CD4-positive, alpha-beta T cell treated with Interleukin-15 for 1 hour (primary cell): ENCODE measurements at regions not wholly inside any gene's neighbourhood (a gene's known extent, or its start where the extent isn't known, plus 50 kb on each side); places are given as distances from the start of the nearest gene placed in this dataset.

Experiments used
- DNase-seq: peaks from one replicate; pipeline ENCODE4 v3.0.0-alpha.2; 2020

DNA sequence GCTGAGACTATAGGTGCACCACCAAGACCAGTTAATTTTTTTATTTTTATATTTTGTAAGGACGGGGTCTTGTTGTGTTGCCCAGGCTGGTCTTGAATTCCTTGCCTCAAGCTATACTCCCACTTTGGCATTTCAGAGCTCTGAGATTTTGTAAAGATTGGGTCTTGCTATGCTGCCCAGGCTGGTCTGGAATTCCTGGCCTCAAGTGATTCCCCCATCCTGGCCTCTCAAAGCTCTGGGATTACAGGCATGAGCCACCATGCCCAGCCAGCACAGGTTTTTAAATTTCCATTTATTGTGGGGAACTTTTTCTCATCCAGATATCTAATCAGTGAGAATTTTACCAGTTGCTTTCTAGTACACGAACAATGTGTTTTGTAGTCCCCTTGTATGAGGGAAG lies 156.1 kb upstream of the VLDLR start:
- no peak for DNase-seq

DNA sequence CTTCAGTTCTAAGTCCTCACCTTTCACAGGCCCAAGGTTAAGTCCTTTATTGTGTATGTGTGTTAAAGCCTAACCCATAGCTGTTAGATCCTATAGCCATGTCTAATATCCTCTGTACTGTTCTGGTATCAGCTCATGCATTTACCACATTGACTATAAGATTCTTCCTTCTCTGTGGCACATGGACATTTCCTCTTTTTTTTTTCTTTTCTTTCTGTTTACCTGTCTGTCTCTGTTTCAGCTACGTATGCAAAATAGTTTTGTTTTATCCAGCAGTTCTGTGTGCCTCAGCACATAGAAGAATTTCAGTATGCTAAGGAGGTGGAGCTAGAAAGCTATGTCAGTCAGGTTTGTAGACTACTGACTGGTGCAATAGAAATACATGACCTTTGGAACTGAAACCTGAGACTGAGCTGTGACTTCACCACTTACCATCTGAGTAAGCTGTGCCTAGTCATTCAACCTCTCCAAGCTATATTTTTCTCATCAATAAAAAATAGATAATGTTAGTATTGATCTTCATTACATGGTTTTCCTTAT lies 155.6 kb upstream of the VLDLR start:
- DNase-seq, result no peak

DNA sequence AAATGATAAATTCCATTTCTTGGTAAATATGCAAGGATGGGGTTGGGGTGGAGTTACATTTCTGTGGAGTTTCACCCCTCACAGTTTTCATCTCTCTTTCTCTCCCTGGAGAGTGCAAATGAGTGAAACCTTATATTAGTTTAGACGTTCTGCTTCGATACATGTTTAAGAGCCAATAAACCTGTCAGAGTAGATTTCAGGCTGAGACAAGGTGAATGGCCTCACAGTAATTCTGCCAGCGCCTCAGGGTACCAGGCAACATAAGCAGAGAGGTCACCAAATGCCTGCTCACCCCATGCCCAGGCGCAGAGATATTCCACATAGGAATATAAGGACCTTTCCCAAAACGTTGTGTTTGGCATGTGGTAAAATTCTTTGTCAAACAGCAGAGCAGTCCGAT lies 154.9 kb upstream of the VLDLR start:
- no peak for DNase-seq

DNA sequence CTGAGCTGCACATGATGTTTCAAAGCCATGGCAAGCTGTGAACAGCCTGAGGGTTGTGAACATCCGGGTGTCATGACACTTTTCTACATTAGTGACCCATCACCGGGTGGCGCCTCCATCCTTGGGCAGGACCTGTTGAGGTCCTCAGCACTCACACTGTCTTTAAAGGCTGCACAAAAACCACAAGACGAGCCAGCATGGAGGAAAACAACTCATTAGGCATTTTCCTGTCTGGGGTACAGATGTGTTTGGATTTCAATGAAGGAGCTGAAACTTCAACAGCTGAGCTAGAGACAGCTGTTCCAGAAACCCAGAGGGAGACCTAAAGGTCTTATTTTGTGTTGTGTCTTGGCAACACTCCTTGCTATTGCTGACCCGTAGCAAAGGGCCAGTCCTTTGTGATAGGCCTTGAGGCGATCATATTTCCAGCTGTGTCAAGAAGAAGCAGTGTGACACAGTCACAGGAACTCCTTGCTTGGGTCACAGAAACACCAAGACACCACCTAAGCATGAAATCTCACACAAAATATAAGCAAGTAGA lies 151.8 kb upstream of the VLDLR start:
- DNase-seq, result no peak

DNA sequence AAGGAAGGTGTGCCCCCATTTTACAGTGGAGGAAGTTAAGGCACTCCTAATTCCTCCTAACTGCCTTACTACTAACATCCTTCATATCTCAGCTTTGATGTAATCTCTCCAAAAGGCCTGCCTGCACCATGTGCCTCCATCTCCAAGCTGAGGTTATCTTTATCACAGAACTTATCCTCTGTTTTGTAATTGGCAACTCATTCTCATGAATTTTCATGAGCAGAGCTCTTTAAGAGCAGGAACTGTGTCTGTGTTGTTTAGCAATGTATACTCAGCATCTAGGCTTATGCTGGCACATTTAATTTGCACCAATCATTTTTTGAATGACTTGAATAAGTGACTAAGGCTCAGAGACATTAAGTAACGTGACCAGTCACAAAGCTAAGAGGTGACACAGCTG lies 147.9 kb upstream of the VLDLR start:
- DNase-seq, result no peak

DNA sequence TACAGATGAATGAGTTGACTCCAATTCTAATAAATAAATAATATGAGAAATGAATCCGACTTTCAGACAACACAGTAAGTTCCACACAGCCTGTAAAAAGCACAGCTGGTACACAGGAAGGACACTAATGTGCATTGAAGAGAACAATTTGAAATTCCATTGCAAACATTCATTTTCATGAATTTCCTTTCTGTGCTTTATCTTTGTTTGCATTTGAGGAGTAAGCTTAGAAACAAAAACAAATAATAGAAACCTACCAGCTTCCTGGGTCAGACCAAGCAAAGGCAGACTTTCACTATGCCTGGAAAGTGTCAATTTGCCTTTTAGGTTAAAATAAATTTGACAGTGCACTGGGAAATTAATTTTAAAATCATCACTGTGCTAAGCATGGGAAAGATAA lies 143.8 kb upstream of the VLDLR start:
- no peak for DNase-seq

DNA sequence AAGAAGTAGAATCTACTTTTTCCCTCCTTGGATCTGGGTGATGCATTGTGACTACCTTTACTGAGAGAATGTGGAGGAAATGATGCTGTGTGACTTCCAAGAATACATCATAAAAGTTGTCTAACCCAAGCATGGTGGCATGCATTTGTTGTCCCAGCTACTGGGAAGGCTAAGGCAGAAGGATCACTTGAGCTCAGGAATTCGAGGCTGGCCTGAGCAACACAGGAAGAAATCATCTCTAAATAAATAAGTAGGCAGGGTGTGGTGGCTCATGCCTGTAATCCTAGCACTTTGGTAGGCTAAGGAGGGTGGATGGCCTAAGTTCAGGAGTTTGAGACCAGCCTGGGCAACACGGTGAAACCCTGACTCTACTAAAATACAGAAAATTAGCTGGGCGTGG lies 143.2 kb upstream of the VLDLR start:
- DNase-seq, result no peak

DNA sequence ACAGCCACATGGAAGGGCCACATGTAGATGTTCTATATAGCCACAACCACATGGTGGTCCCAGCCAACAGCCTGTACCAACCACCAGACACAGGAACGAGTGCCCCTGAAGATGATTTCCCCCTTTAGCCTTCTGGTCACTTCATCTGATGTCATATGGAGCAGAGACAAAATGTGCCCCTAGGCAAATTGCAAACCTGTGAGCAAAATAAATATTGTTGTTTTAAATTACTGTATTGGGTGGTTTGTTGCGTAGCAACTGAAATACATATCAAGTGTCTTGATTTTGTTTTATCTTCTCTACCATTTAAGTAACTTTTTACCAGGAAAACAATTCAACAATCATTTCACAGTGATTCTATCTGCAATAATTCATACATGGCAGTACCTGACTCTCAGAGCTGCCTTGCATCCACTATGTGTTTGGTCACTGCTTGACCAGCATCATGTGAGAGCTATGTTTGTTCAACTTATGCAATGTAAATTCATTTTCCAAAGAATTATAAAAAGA lies 142.5 kb upstream of the VLDLR start:
- DNase-seq, result no peak

DNA sequence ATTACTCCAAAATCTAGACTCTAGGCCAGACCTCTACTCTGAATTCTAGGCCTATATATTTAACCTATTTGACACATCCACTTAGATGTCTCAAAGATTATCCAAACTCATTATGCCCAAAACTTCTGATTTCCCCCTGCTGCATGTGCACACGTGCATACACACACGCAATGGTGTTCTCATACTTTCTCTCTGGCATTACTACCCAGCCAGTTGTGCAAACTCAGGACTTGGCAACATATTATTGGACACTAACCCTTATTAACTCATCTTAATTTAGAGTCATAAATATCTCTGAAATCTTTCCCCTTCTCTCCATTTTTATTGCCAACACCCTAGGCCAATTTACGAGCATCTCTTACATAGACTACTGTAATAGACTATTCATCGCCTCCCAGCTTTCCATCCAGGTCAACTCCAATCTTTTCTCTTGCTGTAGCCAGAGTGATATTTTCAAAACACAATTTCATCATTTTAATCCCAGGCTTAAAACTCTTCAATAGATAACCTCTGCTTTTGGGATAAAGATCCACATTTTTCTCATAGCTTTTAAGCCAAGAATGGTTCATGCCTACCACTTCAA lies 141.2 kb upstream of the VLDLR start:
- no peak for DNase-seq

DNA sequence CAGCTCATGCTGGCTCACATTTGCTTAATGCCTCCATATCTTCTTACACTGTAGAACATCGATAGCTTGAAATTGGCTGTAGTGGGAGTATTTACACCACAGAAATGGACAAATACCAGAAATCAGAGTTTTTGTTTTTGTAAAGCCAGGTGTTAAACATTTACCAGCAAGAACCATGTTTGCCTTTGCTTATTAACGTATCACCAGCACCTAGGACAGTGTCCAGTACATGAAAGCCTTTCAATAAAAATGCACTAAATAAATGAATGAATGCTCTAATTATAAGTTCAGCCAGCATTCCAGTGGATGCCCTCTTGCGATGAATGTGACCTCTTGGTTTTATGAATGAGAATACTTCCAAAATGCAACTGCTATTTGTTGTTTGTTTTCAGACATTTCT lies 140.4 kb upstream of the VLDLR start:
- no peak for DNase-seq

DNA sequence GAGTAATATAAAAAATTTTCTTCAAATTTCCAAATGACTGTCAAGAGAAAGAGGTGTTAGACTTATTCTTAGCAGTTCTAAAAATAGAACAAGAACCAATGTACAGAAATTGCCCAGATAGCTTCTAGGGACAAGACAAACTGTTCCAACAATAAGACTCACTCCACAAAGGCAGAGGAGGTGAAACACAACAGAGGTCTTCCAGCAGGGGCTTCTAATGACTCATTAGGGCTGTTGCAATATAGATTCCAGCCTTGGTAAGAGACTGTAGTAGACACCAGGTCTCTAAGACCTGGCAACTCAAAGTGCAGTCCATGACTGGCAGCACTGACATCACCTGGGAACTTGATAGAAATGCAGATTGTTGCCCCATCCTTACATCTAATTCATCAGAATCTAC lies 134.6 kb upstream of the VLDLR start:
- no peak for DNase-seq

DNA sequence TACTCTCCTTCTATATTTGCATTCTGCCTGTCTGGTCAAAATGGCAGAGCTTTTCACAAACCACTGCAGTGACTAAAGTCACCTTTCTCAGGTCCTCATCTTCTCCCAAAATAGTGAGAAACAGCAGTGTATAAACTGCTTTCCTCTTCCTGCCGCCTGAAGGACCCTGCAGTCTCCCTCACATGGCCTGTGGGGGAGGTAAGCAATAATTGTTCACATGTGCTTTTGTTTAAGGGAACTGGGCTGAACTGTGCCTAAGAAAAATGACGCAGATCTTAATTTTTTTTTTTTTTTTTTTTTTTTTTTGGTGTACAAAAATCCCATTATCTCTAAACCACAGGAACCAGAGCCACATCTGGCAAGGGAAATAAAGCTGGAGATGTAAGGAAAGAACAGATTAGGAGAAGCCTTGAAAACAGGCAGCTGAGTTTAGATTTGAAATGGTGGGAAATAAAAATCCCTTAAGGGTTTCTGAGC lies 131.7 kb upstream of the VLDLR start:
- no peak for DNase-seq

DNA sequence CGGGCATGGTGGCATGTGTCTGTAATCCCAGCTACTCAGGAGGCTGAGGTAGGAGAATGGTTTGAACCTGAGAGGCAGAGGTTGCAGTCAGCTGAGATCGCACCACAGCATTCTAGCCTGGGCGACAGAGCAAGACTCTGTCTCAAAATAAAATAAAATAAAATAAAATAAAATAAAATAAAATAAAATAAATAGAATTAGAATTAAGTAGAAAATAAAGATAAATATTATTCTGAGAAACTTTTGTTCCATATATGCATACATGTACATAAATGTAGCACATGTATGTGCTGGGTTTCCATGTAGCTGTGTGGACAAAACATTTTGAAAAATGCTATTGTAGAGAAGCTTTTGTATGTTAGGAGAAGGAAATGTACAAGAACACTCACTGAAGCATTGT lies 129.4 kb upstream of the VLDLR start:
- DNase-seq, result no peak

DNA sequence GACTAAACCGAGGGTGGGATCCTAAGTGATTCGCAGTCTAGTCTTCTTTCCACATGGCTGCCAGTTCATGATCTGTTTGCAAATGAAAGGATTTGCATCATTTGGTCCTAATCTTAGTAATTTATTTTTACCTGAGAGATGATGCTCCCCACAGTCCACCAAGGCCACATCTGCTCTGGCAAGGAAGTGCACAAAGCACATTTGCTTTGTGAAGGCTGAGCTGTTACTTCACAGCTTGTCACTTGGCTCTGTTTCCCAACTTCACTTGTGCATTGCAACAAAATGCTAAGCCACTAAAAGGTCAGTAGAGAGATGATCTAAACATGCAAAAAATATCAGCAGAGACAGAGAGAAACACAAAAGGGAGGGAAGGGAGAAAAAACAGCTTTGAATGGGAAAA lies 128.5 kb upstream of the VLDLR start:
- DNase-seq, result no peak

DNA sequence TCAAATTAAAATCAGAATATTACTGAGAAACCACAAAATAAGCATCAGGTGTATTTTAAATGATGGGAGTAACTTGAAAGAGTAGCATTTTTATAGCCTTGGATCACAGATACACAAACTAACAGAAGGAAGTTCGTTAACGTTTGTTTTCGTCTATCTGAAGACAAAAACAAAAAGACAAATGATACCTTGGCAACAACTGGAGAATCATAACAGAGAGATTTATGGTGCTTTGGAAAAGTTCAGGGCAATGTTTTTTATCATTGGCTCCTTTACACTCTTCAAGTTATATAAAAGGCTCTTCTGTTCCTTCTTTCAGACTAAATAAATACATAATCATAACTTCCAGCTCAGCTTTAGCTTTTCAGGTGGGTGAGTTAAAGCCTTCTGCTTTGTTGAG lies 128.1 kb upstream of the VLDLR start:
- DNase-seq, result no peak

DNA sequence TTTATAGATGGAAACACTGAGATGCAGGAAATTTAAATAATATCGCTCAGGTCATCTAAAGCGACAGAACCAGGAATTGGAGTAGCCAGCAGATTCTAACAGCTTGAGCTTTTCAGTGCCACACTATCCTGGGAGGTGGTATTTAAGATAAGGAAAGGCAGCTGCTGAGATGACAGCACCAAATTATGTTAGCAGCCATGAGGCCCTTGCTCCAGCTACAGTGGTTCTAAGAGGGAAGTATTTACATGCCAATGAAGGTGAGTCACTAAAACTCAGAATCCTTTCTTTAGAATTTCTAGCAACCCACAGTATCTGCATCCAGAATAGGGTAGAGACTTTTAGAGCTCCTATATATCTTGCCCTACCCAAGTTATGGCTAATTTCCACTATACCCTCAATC lies 127.0 kb upstream of the VLDLR start:
- no peak for DNase-seq

DNA sequence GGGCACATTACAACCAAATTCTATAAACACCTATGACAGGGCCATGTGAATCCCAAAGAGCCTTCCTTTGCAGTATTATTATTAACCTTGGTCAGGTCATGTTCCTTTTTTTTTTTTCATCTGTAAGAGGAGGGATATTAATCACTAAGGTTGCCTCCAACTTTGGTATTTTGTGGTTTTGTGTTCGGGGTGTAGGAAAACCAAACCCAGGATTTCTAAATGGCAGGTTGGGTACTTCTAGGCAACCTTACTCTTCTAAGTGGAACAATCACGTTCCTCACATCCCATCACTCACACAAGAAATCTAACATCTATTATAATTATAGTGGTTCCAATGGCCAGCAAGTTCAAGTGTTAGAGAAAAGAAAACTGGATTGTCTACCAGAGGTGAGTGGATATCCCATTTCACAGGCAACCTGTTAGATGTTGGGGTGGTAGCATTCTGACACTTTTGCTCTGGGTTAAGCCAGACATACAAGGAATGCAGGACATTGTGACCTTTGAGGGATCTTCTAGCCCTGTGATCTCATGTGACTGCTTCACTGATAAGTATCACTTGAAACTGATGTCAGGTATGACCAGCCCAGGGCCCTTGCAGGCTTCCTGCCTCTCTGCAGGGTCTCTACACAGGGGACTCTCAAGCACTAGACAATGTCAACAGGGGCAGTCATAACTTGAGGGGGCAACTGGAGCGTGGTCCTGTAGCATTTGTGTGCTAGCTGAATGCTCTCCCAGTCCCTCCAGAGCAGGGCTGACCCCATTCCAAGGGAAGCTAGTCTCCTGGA lies 126.2 kb upstream of the VLDLR start:
- DNase-seq, result no peak

DNA sequence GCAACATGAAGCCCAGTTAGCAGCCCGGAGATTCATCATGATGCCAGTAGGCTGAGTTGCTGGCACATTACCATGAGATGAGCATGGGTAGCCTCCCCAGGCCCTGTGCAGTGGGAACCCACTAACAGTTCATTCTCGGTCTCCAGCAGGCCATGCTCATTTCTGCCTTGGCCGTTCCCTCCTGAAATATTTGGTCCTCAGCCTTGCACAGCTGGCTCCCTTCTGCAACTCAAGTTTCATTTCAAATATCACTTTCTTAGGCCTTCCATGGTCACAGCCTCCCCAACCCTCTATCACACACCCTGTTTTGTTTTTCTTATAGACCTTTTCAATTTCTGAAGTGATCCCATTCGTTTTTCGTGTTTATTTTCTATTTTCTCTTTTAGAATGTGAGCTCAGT lies 125.4 kb upstream of the VLDLR start:
- DNase-seq, result no peak

DNA sequence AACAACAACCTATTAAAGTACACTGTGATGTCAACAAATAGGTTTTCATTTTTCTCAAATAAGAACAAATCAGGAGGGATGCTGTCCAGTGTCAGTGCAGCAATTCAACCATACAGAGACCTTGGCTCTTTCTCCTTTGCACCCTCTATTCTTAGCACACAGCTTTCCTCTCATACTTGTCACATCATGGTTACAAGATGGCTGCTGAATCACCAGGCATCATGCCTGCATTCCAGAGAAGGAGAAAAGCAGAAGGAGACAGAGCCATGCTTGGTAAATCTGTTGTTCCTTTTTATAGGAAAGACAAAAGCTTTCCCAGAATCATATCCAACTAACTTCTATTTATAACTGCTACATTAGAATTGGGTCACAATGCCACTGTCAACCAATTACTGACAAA lies 124.7 kb upstream of the VLDLR start:
- DNase-seq, result no peak

DNA sequence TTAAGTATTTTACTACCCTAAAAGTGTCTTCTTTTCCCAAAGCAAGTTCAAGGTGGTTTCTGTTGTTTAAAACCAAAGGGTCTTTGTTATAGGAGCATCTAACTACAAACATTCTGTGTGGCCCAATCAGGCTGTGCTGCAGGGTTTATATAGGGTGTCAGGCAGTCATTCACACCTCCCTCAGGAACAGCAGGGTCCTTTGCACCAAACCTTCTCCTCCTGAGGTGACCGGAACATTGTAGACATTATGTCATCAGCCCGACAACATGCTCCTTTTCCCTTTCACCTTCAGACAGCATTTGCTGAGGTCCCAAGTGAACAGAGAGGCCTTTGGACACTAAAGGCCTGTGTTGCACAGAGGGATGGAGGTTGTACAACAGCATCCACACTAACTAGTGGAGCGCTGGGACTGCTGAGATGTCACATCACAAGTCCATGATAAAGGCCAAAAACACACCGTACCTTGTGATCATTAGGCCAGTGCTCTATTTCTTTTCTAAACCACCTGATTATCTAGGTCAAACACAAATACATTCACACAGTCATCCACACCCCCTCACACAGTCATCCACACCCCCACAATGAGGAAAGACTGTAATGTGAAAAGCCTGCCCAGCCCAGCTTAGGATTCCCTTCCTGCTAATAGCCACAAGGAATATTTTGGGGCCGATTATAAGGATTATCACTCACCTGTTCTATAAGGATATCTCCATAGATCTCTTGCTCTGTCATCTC lies 123.8 kb upstream of the VLDLR start:
- no peak for DNase-seq

DNA sequence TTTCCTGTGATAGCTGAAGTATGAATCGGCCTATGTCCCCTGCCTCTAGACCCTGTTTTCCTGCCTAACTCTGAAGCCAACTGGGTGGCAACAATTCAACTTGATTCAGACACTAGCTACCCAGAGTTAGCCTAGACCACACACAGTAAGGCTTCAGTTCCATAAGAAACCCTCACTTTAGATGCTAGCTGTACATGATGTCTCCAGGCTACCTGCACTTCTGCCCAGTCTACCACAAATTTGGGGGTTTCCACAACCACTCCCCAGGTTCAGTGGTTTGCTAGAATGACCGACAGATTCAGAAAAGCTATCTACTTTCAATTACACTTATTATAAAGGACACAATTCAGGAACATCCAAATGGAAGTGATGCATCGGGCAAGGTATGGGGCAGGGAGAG lies 119.4 kb upstream of the VLDLR start:
- no peak for DNase-seq

DNA sequence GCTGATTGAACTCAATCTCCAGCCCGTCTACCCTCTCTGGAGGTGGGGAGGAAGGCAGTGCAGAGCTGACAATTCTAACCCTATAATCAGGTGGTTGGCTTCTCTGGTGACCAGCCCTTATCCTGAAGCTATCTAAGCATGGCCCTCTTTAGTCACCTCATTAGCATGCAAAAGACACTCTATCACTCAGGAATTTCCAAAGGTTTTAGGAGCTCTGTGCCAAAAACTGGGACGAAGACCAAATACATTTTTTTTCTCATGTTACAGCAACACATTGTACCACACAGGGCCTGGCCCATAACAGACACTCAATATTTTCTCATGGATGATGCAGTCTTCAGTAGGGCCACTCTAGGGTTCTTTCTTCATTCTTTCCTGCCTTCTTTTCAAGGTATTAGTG lies 118.8 kb upstream of the VLDLR start:
- no peak for DNase-seq

DNA sequence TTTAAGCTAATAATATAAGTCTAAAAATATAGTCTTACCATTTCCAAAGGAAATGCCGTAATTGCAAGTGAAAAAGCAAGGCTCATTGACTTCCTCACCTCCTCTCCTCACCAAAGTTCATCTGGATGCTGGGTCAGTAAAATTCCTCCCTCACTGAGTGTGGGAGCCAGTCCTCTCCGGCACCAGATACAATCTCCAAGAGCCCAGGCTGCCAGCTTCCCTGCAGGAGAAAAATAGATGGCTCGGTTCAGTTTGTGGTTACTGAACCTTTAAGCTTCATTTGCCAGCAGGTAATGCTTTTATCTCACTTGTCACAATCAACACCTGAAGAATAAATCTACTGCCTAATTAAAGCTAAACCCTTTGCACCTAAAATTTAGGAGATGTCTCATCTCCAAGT lies 115.3 kb upstream of the VLDLR start:
- DNase-seq, result no peak

DNA sequence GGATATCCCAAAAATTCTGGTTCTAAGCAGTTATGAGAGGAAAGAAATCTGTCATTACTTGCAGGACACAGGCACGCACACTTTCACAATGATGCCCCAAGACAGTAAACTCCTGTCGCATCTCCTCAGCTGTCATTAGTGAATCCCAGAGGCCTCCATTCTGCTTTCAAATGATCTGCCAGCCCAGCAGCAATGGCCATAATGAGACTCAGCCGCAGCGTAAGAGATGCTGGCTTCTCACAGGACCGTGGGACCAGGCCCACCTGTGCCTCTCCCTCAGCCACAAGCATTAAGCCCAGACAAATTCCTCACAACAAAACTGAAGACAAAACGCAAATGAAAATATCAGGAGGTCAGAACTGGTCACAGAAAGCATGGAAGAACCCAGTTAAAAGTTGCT lies 98.0 kb upstream of the VLDLR start:
- DNase-seq, result no peak
